ENCODE measurements at regions not wholly inside any gene's neighbourhood (a gene's known extent, or its start where the extent isn't known, plus 50 kb on each side); places are given as distances from the start of the nearest gene placed in this dataset.

GRCh38 chr5:4970171-4970570, 170.0 kb upstream of the ADAMTS16 start:
- H3K4me3 ChIP-seq (ENCODE audit: low read length in 3 of 3), result no peak overlapping the region

GRCh38 chr5:4976902-4977301, 163.2 kb upstream of the ADAMTS16 start:
- peak overlapping the region; percentile 26 to 55 for H3K27ac ChIP-seq (ENCODE audit: low read depth in 2 of 2, low read length in 2 of 2)
- no peak overlapping the region for H3K4me3 ChIP-seq (ENCODE audit: low read length in 3 of 3)
- H3K36me3 ChIP-seq (ENCODE audit: control insufficient read depth in 2 of 3, insufficient read depth in 3 of 3, low read length in 3 of 3), result no peaks in the 10 kb centered on the region
- FAIRE-seq (peak; percentile 88), DNase-seq (peak in 2 of 5 donors; percentile 48 to 71)
- TF ChIP-seq CTCF (IDR thresholded peaks at IDR 0.05; ENCODE audit: borderline replicate concordance, extremely low read depth, insufficient read depth), result no peak
- no peaks in the 10 kb centered on the region for H3K9me3 ChIP-seq (ENCODE audit: control insufficient read depth in 2 of 3, insufficient read depth in 1 of 3, low read length in 3 of 3)
- peaks cover 3 to 25% (median 6%) of the 10 kb centered on the region in 3 donors for H3K4me1 ChIP-seq (ENCODE audit: control insufficient read depth in 2 of 3, insufficient read depth in 2 of 3, low read depth in 1 of 3, low read length in 3 of 3)
- H3K27me3 ChIP-seq (ENCODE audit: control insufficient read depth, insufficient read depth, low read length), result no peaks in the 10 kb centered on the region
- H3K9ac ChIP-seq (ENCODE audit: low read length in 3 of 3), result no peak overlapping the region
- intact Hi-C loops (cut with DNase I), result no loop called here

More at GRCh38 chr5:4970171-4970570, 170.0 kb upstream of the ADAMTS16 start:
- intact Hi-C loops (cut with DNase I), result no loop called here
- Histone ChIP-seq H3K9ac (ENCODE audit: low read length in 3 of 3) (no peak overlapping the region), H3K9me3 (ENCODE audit: control insufficient read depth in 2 of 3, insufficient read depth in 1 of 3, low read length in 3 of 3) (no peaks in the 10 kb centered on the region), H3K36me3 (ENCODE audit: control insufficient read depth in 2 of 3, insufficient read depth in 3 of 3, low read length in 3 of 3) (no peaks in the 10 kb centered on the region), H3K4me1 (ENCODE audit: control insufficient read depth in 2 of 3, insufficient read depth in 2 of 3, low read depth in 1 of 3, low read length in 3 of 3) (peaks cover 0 to 10% (median 0%) of the 10 kb centered on the region in 3 donors), H3K27ac (ENCODE audit: low read depth in 2 of 2, low read length in 2 of 2) (no peak overlapping the region), H3K27me3 (ENCODE audit: control insufficient read depth, insufficient read depth, low read length) (no peaks in the 10 kb centered on the region)
- TF ChIP-seq CTCF (IDR thresholded peaks at IDR 0.05; ENCODE audit: borderline replicate concordance, extremely low read depth, insufficient read depth), result no peak
- no peak for FAIRE-seq
- no peak for DNase-seq

- FAIRE-seq (no peak), DNase-seq (peak in 1 of 5 donors; percentile 26)
- intact Hi-C loops (cut with DNase I), result no loop called here
- H3K9me3 ChIP-seq (ENCODE audit: control insufficient read depth in 2 of 3, insufficient read depth in 1 of 3, low read length in 3 of 3), result no peaks in the 10 kb centered on the region
- no peak for TF ChIP-seq CTCF (IDR thresholded peaks at IDR 0.05; ENCODE audit: borderline replicate concordance, extremely low read depth, insufficient read depth)
- no peaks in the 10 kb centered on the region for H3K27me3 ChIP-seq (ENCODE audit: control insufficient read depth, insufficient read depth, low read length)
- H3K27ac ChIP-seq (ENCODE audit: low read depth in 2 of 2, low read length in 2 of 2), result peak overlapping the region in 1 of 2 donors; percentile 12
- peaks cover 3 to 27% (median 9%) of the 10 kb centered on the region in 3 donors for H3K4me1 ChIP-seq (ENCODE audit: control insufficient read depth in 2 of 3, insufficient read depth in 2 of 3, low read depth in 1 of 3, low read length in 3 of 3)
- no peaks in the 10 kb centered on the region for H3K36me3 ChIP-seq (ENCODE audit: control insufficient read depth in 2 of 3, insufficient read depth in 3 of 3, low read length in 3 of 3)
- H3K9ac ChIP-seq (ENCODE audit: low read length in 3 of 3), result no peak overlapping the region
- H3K4me3 ChIP-seq (ENCODE audit: low read length in 3 of 3), result no peak overlapping the region
Observed at GRCh38 chr5:4977416-4978110, 162.6 kb upstream of the ADAMTS16 start.

Data from kidney (tissue), 13 donors.